ENCODE measurements at regions not wholly inside any gene's neighbourhood (a gene's known extent, or its start where the extent isn't known, plus 50 kb on each side); places are given as distances from the start of the nearest gene placed in this dataset.

DNA sequence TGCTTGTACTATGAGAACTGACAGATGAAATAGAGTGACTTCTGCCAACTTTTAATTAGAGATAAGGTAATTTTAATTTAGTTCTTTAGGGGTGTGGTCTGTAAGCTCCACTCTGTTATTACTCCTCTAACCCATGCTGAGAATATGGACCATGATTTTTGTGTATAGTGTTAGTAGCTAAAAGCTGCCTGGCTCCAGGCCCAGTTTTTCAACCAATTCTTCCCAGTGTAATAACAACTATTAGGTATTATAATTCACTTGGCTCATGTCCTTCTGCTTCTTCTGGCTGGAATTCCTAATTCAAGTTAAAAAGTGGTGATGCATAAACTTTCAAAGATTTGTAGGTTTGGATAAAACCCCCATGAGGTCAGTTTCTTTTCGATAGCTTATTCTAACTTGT, 216.3 kb downstream of the ISL1 start (continued):
- TF ChIP-seq, protein P1, sequence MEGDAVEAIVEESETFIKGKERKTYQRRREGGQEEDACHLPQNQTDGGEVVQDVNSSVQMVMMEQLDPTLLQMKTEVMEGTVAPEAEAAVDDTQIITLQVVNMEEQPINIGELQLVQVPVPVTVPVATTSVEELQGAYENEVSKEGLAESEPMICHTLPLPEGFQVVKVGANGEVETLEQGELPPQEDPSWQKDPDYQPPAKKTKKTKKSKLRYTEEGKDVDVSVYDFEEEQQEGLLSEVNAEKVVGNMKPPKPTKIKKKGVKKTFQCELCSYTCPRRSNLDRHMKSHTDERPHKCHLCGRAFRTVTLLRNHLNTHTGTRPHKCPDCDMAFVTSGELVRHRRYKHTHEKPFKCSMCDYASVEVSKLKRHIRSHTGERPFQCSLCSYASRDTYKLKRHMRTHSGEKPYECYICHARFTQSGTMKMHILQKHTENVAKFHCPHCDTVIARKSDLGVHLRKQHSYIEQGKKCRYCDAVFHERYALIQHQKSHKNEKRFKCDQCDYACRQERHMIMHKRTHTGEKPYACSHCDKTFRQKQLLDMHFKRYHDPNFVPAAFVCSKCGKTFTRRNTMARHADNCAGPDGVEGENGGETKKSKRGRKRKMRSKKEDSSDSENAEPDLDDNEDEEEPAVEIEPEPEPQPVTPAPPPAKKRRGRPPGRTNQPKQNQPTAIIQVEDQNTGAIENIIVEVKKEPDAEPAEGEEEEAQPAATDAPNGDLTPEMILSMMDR (IDR thresholded peaks at IDR 0.05), result no peak
- TF ChIP-seq MEF2A (IDR thresholded peaks at IDR 0.05; ENCODE audit: borderline replicate concordance, low read depth) (no peak), SMC3 (IDR thresholded peaks at IDR 0.05; ENCODE audit: low read depth, low read length) (no peak), ELF1 (IDR thresholded peaks at IDR 0.05) (no peak), JUND (IDR thresholded peaks at IDR 0.05) (no peak), FOXJ3 (CRISPR knock-in tag; IDR thresholded peaks at IDR 0.05) (no peak), RXRA (IDR thresholded peaks at IDR 0.05; ENCODE audit: borderline replicate concordance, low read depth) (no peak), TAF1 (IDR thresholded peaks at IDR 0.05; ENCODE audit: borderline replicate concordance, low read depth, low read length) (no peak), EZH2phosphoT487 (IDR thresholded peaks at IDR 0.05; ENCODE audit: borderline replicate concordance, low read depth) (no peak), TEAD4 (IDR thresholded peaks at IDR 0.05; ENCODE audit: borderline replicate concordance, insufficient read depth) (no peak), MXI1 (IDR thresholded peaks at IDR 0.05; ENCODE audit: low read depth, low read length) (no peak), RFX5 (IDR thresholded peaks at IDR 0.05; ENCODE audit: low read length) (no peak)
- TF ChIP-seq, protein P2, sequence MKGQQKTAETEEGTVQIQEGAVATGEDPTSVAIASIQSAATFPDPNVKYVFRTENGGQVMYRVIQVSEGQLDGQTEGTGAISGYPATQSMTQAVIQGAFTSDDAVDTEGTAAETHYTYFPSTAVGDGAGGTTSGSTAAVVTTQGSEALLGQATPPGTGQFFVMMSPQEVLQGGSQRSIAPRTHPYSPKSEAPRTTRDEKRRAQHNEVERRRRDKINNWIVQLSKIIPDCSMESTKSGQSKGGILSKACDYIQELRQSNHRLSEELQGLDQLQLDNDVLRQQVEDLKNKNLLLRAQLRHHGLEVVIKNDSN (IDR thresholded peaks at IDR 0.05; ENCODE audit: borderline replicate concordance, low read depth), result no peak

DNA sequence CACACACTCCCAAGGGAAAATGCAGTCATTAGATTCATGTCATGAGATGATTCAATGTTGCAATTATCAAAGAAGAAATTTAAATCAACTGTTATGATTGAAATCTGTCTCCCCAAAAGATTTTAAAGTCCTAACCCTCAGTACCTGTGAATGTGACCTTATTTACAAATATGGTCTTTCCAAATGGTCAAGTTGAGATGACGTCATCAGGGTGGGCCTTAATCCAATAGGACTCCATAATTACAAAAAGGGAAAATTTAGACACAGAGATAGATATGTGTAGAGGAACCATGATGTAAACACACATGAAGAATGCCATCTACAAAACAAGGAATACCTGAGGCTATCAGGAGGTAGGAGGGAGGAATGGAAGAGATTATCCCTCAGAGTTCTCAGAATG, 221.1 kb downstream of the ISL1 start:
- H3K79me2 ChIP-seq (ENCODE audit: insufficient read depth), result no peaks in the 10 kb centered on the region
- H3K4me2 ChIP-seq, result no peak overlapping the region
- peaks cover 0 to 2% of the 10 kb centered on the region in 2 experiments; a peak in 1 of 4 replicates for H3K4me1 ChIP-seq (ENCODE audit: control insufficient read depth in 1 of 2, insufficient read depth in 2 of 2, low read depth in 1 of 2, low read length in 1 of 2)
- H3K4me3 ChIP-seq (ENCODE audit: low read depth in 2 of 2, low read length in 1 of 2), result no peak overlapping the region
- no peaks in the 10 kb centered on the region for H3K9me3 ChIP-seq
- H3K9me2 ChIP-seq, result no peaks in the 10 kb centered on the region
- CTCF ChIA-PET, result no interaction called here
- H4K20me1 ChIP-seq (ENCODE audit: insufficient read depth), result no peaks in the 10 kb centered on the region
- H3K27me3 ChIP-seq (ENCODE audit: insufficient read depth), result no peaks in the 10 kb centered on the region
- no peak overlapping the region for H2AFZ ChIP-seq (ENCODE audit: low read depth)
- no peak overlapping the region for H3K27ac ChIP-seq (ENCODE audit: low read depth in 2 of 2, low read length in 1 of 2)
- H3K9ac ChIP-seq, result no peak overlapping the region
- no peak for DNase-seq
- 24% methylated on average over 1 of the region's 1 CpG for WGBS (ENCODE audit: low lambda C conversion rate)
- H3F3A ChIP-seq (replicated peaks; ENCODE audit: insufficient read depth), result no peaks in the 10 kb centered on the region
- POLR2A ChIA-PET, result no interaction called here
- no peaks in the 10 kb centered on the region for H3K36me3 ChIP-seq (replicated peaks in 1 of 2; ENCODE audit: control insufficient read depth in 1 of 2, insufficient read depth in 2 of 2, low read length in 1 of 2)
- TF ChIP-seq, protein P2 (IDR thresholded peaks at IDR 0.05; ENCODE audit: borderline replicate concordance, low read depth), result no peak
- no peak for TF ChIP-seq FOSL2 (IDR thresholded peaks at IDR 0.05; ENCODE audit: borderline replicate concordance, low read depth)
- TF ChIP-seq, protein P3, sequence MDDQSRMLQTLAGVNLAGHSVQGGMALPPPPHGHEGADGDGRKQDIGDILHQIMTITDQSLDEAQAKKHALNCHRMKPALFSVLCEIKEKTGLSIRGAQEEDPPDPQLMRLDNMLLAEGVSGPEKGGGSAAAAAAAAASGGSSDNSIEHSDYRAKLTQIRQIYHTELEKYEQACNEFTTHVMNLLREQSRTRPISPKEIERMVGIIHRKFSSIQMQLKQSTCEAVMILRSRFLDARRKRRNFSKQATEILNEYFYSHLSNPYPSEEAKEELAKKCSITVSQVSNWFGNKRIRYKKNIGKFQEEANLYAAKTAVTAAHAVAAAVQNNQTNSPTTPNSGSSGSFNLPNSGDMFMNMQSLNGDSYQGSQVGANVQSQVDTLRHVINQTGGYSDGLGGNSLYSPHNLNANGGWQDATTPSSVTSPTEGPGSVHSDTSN (IDR thresholded peaks at IDR 0.05), result no peak
- no peak for TF ChIP-seq RFX5 (IDR thresholded peaks at IDR 0.05; ENCODE audit: low read length)
- no peak for TF ChIP-seq RCOR1 (IDR thresholded peaks at IDR 0.05; ENCODE audit: low read length)
- TF ChIP-seq MEF2A (IDR thresholded peaks at IDR 0.05; ENCODE audit: borderline replicate concordance, low read depth), result no peak
- TF ChIP-seq, protein P4, sequence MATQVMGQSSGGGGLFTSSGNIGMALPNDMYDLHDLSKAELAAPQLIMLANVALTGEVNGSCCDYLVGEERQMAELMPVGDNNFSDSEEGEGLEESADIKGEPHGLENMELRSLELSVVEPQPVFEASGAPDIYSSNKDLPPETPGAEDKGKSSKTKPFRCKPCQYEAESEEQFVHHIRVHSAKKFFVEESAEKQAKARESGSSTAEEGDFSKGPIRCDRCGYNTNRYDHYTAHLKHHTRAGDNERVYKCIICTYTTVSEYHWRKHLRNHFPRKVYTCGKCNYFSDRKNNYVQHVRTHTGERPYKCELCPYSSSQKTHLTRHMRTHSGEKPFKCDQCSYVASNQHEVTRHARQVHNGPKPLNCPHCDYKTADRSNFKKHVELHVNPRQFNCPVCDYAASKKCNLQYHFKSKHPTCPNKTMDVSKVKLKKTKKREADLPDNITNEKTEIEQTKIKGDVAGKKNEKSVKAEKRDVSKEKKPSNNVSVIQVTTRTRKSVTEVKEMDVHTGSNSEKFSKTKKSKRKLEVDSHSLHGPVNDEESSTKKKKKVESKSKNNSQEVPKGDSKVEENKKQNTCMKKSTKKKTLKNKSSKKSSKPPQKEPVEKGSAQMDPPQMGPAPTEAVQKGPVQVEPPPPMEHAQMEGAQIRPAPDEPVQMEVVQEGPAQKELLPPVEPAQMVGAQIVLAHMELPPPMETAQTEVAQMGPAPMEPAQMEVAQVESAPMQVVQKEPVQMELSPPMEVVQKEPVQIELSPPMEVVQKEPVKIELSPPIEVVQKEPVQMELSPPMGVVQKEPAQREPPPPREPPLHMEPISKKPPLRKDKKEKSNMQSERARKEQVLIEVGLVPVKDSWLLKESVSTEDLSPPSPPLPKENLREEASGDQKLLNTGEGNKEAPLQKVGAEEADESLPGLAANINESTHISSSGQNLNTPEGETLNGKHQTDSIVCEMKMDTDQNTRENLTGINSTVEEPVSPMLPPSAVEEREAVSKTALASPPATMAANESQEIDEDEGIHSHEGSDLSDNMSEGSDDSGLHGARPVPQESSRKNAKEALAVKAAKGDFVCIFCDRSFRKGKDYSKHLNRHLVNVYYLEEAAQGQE (IDR thresholded peaks at IDR 0.05; ENCODE audit: low read depth, low read length), result no peak
- TF ChIP-seq RXRA (IDR thresholded peaks at IDR 0.05; ENCODE audit: borderline replicate concordance, low read depth), result no peak
- no peak for TF ChIP-seq JUND (IDR thresholded peaks at IDR 0.05)
- TF ChIP-seq, protein P1 (IDR thresholded peaks at IDR 0.05), result no peak
- TF ChIP-seq, protein P5, sequence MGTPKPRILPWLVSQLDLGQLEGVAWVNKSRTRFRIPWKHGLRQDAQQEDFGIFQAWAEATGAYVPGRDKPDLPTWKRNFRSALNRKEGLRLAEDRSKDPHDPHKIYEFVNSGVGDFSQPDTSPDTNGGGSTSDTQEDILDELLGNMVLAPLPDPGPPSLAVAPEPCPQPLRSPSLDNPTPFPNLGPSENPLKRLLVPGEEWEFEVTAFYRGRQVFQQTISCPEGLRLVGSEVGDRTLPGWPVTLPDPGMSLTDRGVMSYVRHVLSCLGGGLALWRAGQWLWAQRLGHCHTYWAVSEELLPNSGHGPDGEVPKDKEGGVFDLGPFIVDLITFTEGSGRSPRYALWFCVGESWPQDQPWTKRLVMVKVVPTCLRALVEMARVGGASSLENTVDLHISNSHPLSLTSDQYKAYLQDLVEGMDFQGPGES (IDR thresholded peaks at IDR 0.05; ENCODE audit: low read depth, low read length), result no peak
- TF ChIP-seq GATA2 (CRISPR knock-in tag; IDR thresholded peaks at IDR 0.05), result no peak
- TF ChIP-seq MXI1 (IDR thresholded peaks at IDR 0.05; ENCODE audit: low read depth, low read length), result no peak

Measured in SK-N-SH (cell line).